IPS-NIHi11 (cell line): ENCODE measurements at regions not wholly inside any gene's neighbourhood (a gene's known extent, or its start where the extent isn't known, plus 50 kb on each side); places are given as distances from the start of the nearest gene placed in this dataset.
"Not testable (repeated sequence)": the region's sequence is repeated elsewhere in the genome, so short reads cannot be mapped to it uniquely, and the experiment has no call there.

Experiments used
- DNase-seq: peaks from one replicate; pipeline ENCODE4 v3.0.0; 2012; ENCODE audit warnings: mixed read lengths, low spot score

DNA sequence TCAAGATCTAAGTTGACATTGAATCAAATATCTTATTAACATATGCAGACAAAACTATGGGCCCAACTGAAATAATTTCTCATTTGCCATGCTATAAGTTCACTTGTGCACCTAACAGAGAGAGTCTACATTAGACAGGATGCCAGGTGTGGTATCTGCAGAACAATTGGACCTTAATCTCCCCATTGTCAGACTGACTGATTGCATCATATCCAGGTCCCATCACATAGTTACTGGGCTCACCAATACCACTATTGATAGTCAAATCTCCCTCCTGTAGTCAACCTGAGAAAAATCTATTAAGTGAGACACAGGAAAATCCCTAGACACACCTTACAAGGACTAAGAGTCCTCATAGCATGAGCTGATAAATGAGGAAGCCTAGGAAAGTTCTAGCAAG, 156.0 kb upstream of the FRG1 start:
- DNase-seq: no peak

DNA sequence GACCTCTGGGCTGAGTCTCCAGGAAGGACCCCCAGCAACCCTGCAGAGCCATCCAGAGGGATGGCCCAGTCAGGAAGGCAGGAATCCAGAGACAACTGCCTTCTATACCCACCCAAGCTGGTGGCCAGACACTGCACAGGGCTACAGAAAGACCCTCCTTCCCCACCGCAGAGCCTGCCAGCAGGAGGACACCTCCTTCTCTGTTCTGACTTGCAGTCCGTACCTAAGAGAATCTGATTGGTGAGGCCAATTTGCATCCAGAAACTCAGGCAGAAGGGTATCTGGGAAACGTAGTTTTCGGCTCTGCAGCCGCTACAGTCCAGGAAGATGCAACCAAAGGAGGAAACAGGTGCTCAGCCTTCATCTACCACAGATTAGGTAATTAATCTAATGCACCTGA, 155.4 kb upstream of the FRG1 start:
- peak; percentile 59 for DNase-seq

- DNase-seq: no peak
These were observed 154.2 kb upstream of the FRG1 start for GRCh38 chr4:189786447-189786846.

- DNase-seq: no peak
These were observed 153.2 kb upstream of the FRG1 start for GRCh38 chr4:189787216-189788031.

DNA sequence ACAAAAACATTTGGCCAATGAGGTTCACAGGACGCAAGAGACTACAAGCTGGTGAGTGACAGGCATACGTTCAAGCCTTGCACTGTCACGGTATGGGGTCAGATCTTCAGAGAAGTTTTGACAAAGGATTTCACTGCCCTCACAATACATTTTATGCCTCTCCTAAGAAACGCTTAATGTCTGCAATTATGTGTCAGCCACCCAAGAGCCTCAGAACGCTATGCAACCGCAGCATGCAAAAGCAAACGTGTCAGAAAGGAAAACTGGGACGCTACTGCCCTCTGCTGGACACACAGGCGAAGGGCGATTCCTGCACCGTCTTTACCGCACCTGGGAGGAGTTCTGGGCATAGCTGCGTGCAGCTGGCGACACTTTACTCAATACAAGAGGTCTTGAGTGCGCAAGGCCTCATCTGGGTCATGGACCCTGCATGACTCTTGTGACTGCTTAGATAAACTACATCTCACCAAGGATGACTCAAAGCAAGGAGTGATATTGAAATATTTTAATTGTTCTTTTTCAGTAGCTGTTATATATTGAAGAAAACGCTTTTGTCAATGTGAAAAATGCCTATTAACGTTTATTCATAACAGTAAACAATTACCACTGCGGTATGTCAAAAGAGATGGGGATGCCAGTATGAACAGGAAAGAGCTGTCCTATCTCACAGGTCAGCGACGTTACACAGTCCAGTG, 147.6 kb upstream of the FRG1 start:
- DNase-seq: peak; percentile 80

- DNase-seq: no peak
These were observed 140.1 kb upstream of the FRG1 start for GRCh38 chr4:189800545-189801088.

DNA sequence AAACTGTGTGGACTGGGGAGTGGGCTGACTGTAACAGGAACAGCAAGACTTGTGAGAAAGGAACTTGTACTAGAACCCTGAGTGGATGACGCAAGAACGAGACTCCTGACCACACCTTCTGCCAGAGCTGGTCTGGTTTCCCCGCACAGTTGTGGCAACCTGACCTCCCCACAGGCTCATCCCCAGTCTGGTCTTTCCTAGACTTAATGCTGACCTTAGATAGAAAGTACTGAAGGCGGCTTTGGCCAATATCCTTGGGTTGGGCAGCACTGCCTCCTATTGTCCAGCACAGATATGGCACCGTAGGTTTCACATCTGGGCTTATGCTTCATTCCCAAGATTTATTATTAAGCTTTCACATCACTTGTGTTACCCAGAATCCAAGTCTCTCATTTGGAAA, 137.8 kb upstream of the FRG1 start:
- peak; percentile 48 for DNase-seq

GRCh38 chr4:189804894-189805293, 135.8 kb upstream of the FRG1 start:
- no peak for DNase-seq

GRCh38 chr4:189806506-189806905, 134.2 kb upstream of the FRG1 start:
- DNase-seq: no peak

DNA sequence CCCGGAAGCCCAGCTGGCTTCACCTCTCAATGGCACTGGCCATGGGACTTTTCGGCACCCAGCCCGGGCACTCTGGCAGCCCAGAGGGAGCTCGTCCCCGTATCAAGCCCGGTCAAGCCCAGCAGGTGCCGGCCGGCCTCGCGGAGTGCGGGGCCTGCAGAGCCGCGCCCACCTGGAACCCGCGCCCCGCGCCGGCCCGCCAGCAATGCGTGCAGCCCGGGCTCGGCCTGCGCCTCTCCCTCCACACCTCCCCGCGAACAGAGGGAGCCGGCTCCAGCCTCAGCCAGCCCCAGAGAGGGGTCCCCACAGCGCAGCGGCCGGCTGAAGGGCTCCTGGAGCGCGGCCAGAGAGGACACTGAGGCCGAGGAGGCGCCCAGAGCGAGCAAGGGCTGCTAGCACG, 133.6 kb upstream of the FRG1 start:
- DNase-seq: no peak

GRCh38 chr4:189809241-189809735, 131.4 kb upstream of the FRG1 start:
- no peak for DNase-seq

GRCh38 chr4:189809839-189810238, 130.8 kb upstream of the FRG1 start:
- DNase-seq: no peak

DNA sequence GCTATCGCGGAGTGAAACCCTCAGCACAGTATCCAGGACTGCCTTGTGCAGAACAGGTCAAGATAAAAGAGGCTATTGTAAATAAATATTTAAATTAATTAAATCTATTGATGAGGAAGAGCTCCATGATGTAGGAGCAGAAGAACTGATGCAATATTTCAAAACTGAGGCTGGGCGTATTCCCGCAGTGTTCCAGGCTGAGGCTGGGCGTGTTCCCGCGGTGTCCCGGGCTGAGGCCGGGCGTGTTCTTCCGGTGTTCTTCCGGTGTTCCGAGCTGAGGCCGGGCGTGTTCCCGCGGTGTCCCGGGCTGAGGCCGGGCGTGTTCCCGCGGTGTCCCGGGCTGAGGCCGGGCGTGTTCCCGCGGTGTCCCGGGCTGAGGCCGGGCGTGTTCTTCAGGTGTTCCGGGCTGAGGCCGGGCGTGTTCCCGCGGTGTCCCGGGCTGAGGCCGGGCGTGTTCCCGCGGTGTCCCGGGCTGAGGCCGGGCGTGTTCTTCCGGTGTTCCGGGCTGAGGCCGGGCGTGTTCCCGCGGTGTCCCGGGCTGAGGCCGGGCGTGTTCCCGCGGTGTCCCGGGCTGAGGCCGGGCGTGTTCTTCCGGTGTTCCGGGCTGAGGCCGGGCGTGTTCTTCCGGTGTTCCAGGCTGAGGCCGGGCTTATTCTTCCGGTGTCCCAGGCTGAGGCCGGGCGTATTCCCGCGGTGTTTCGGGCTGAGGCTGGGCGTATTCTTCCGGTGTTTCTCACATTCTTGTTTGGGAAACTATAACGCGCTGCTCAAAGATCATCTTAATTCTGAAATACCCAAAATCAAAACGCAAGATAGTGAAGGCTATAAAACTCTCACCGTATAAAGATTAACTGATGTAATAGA, 130.1 kb upstream of the FRG1 start:
- not testable (repeated sequence) for DNase-seq

DNA sequence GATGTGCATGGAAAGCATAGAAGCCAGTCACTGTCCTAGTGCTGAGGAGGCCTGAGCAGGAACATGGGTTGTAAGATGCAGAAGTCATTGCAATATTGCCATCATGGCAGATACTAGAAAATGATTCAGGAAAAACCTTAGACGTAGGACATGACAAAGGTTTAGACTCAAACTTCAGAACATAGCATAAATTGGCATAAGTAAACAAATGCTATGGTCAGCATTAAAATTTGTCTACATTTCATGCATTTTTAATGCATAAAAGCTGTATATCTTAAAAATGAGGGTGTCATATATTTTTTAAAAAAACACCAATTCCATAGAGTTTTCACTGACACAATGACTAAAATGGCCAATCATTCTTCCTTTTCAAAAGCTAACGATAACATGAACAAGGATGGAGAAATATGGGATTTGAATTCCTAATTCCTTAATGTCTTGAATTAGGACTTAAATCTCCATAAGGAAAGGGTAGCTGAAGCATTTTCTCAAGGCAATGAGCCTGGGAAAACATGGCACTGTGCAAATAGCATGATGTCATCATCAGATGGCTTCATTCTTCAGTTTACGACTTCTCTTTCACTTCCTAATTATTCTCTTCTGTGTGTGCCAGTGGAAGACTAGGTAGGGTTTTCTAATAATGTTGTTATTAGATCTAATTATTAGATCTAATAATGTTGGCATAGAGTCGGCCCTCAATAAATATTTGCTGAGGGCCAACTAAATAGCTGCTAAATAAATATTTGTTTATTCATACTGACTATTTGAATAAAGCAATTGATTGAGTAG, 125.1 kb upstream of the FRG1 start:
- DNase-seq: no peak

- DNase-seq: no peak
These were observed 118.3 kb upstream of the FRG1 start for GRCh38 chr4:189822326-189822725.

- DNase-seq: no peak
These were observed 117.1 kb upstream of the FRG1 start for GRCh38 chr4:189823591-189823990.

GRCh38 chr4:189825466-189825865, 115.2 kb upstream of the FRG1 start:
- no peak for DNase-seq

GRCh38 chr4:189826657-189827056, 114.0 kb upstream of the FRG1 start:
- DNase-seq: no peak

DNA sequence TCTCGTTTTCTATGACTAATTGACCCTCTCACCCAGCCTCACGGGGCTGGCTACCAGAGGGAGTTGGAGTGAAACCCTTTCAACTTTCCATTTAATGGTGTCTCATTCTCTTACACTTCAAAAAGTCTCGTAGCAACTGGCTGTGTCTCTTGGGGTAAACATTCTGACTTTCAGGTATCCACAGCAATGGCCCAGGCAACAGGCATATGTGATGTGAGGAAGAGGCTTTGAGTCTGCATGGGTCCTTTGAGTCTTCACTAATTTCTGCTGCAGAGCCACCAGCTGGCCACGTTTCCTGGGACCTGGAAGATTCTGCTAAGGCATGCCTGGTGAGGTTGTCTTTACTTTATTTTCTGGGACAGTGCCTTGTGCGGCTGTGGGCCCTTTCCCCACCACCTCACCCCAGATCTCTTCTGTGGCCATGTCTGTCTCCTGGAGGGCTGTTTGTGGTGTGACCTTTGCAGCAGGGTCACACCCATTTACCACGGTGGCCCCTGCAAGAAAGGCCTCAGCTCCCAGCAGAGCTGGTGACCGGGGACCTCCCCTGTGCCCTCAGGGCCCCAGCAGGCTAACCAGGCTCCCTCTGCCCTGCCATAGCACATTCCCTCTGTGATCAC, 112.5 kb upstream of the FRG1 start:
- no peak for DNase-seq

DNA sequence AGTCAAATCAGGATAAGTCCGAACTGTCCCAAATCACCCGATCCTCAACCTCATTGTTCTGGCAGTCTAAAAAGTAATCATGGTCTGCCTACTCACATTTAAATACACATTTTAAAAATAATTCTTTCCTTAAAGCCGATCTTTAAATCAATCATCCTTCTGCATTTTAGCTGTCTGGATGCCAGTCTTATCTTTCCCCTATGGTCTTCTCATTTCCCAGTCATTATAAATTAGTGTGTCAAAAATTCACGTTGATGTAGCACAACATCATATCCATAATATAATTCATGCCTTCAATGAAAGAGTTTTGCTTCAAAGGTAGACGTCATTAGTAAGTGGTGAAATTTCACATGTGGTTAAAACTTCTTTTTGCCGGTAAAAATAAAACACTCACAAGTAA, 108.1 kb upstream of the FRG1 start:
- DNase-seq: no peak

GRCh38 chr4:189834616-189835015, 106.1 kb upstream of the FRG1 start:
- no peak for DNase-seq
